Activated CD4-positive, alpha-beta memory T cell treated with anti-CD3 and anti-CD28 coated beads for 36 hours (primary cell): ENCODE measurements at regions not wholly inside any gene's neighbourhood (a gene's known extent, or its start where the extent isn't known, plus 50 kb on each side); places are given as distances from the start of the nearest gene placed in this dataset.
"Not testable (repeated sequence)": the region's sequence is repeated elsewhere in the genome, so short reads cannot be mapped to it uniquely, and the experiment has no call there.

Experiments
- CTCF ChIA-PET: fragments of 350-600 bp; sonication (Branson Sonifier 250); formaldehyde crosslinking; loops from one replicate; lab custom pipeline; 2021; ENCODE audit warnings: antibody characterized with exemption, inconsistent platforms; lab: Charles Lee
- POLR2A ChIA-PET: fragments of 350-600 bp; sonication (Branson Sonifier 250); formaldehyde crosslinking; loops from one replicate; lab custom pipeline; 2021; ENCODE audit warnings: antibody characterized with exemption; lab: Charles Lee
- DNase-seq: peaks from one replicate; pipeline ENCODE4 v3.0.0-alpha.2; 2020
- H3K27ac Mint-ChIP-seq: one replicate; pipeline ENCODE4 v1.8.0; 2021; ENCODE audit warnings: mixed read lengths
- H3K27me3 Mint-ChIP-seq: one replicate; pipeline ENCODE4 v1.8.0; 2021; ENCODE audit warnings: mixed read lengths
- H3K36me3 Mint-ChIP-seq: one replicate; pipeline ENCODE4 v1.8.0; 2021; ENCODE audit warnings: mixed read lengths
- H3K4me1 Mint-ChIP-seq: one replicate; pipeline ENCODE4 v1.8.0; 2021; ENCODE audit warnings: low read depth, mixed read lengths
- H3K4me3 Mint-ChIP-seq: one replicate; pipeline ENCODE4 v1.8.0; 2021; ENCODE audit warnings: mild to moderate bottlenecking, mixed read lengths
- H3K9me3 Mint-ChIP-seq: one replicate; pipeline ENCODE4 v1.8.0; 2021; ENCODE audit warnings: mixed read lengths
- intact Hi-C: fragments of 100-400 bp; cut with micrococcal nuclease; formaldehyde crosslinking; loops from one replicate; pipeline ENCODE4 v1.15.1; 2023

GRCh38 chr4:54417476-54417875, 188.4 kb downstream of the PDGFRA start:
- Mint-ChIP-seq H3K27ac (no peak overlapping the region), H3K4me3 (no peak overlapping the region), H3K27me3 (peaks cover 1% of the 10 kb centered on the region), H3K9me3 (no peaks in the 10 kb centered on the region), H3K4me1 (no peaks in the 10 kb centered on the region), H3K36me3 (no peaks in the 10 kb centered on the region)
- POLR2A ChIA-PET: no interaction called here
- CTCF ChIA-PET: no interaction called here
- intact Hi-C loops: no loop called here
- DNase-seq: no peak

GRCh38 chr4:54418468-54418867, 189.4 kb downstream of the PDGFRA start:
- Mint-ChIP-seq H3K9me3 (no peaks in the 10 kb centered on the region), H3K36me3 (no peaks in the 10 kb centered on the region), H3K4me3 (no peak overlapping the region), H3K4me1 (no peaks in the 10 kb centered on the region), H3K27ac (no peak overlapping the region), H3K27me3 (peaks cover 4% of the 10 kb centered on the region)
- intact Hi-C loops: no loop called here
- ChIA-PET CTCF (no interaction called here), POLR2A (no interaction called here)
- DNase-seq: no peak

DNA sequence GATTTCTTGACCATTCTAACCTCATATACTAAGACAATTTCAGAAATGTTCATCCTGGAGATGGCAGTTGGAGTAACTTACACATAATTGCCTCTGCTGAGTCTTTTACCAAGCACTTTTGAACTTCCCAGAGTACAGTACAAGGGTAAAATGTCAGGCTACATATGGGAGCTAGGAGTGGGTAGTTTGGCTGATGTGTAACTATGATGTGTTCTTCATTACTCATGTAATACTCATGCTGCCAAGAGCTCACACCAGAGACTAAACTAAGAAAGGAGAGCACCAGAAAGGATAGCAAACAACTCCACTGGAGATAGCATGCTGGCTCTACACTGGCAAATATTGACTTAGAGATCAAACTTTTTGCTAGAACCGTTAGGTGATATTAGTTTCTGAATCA, 194.0 kb downstream of the PDGFRA start:
- Mint-ChIP-seq H3K27ac (no peak overlapping the region), H3K36me3 (no peaks in the 10 kb centered on the region), H3K4me3 (no peak overlapping the region), H3K9me3 (no peaks in the 10 kb centered on the region), H3K27me3 (peaks cover 6% of the 10 kb centered on the region), H3K4me1 (no peaks in the 10 kb centered on the region)
- ChIA-PET CTCF (no interaction called here), POLR2A (no interaction called here)
- intact Hi-C loops: no loop called here
- no peak for DNase-seq

- DNase-seq: no peak
- Mint-ChIP-seq H3K4me3 (no peak overlapping the region), H3K36me3 (no peaks in the 10 kb centered on the region), H3K4me1 (no peaks in the 10 kb centered on the region), H3K27me3 (peaks cover 10% of the 10 kb centered on the region), H3K9me3 (no peaks in the 10 kb centered on the region), H3K27ac (no peak overlapping the region)
- ChIA-PET CTCF (no interaction called here), POLR2A (no interaction called here)
- intact Hi-C loops: no loop called here
Observed at GRCh38 chr4:54427826-54428225, 198.7 kb downstream of the PDGFRA start.

GRCh38 chr4:54428940-54429339, 199.8 kb downstream of the PDGFRA start:
- Mint-ChIP-seq H3K27ac (no peak overlapping the region), H3K27me3 (peaks cover 11% of the 10 kb centered on the region), H3K36me3 (no peaks in the 10 kb centered on the region), H3K4me1 (no peaks in the 10 kb centered on the region), H3K9me3 (no peaks in the 10 kb centered on the region), H3K4me3 (no peak overlapping the region)
- CTCF ChIA-PET: no interaction called here
- DNase-seq: no peak
- POLR2A ChIA-PET: no interaction called here
- intact Hi-C loops: no loop called here

GRCh38 chr4:54433686-54434085, 204.6 kb downstream of the PDGFRA start:
- Mint-ChIP-seq H3K36me3 (no peaks in the 10 kb centered on the region), H3K27me3 (peaks cover 8% of the 10 kb centered on the region), H3K4me1 (no peaks in the 10 kb centered on the region), H3K9me3 (no peaks in the 10 kb centered on the region), H3K4me3 (no peak overlapping the region), H3K27ac (no peak overlapping the region)
- no peak for DNase-seq
- ChIA-PET CTCF (no interaction called here), POLR2A (no interaction called here)
- intact Hi-C loops: no loop called here

- ChIA-PET CTCF (interaction anchor here (1.1 to 1.7 kb wide), 4 partner anchors 55 to 121 kb away, joined by 3 to 8 read pairs (median 4); no protein-coding TSS in a partner anchor), POLR2A (no interaction called here)
- Mint-ChIP-seq H3K27me3 (peaks cover 7% of the 10 kb centered on the region), H3K4me1 (no peaks in the 10 kb centered on the region), H3K9me3 (no peaks in the 10 kb centered on the region), H3K36me3 (no peaks in the 10 kb centered on the region), H3K27ac (no peak overlapping the region), H3K4me3 (no peak overlapping the region)
- intact Hi-C loops: loop anchor here (2.0 kb wide), 1 partner anchor 117 kb away; no protein-coding TSS in a partner anchor
- no peak for DNase-seq
Observed at GRCh38 chr4:54439831-54440243, 210.7 kb downstream of the PDGFRA start.

DNA sequence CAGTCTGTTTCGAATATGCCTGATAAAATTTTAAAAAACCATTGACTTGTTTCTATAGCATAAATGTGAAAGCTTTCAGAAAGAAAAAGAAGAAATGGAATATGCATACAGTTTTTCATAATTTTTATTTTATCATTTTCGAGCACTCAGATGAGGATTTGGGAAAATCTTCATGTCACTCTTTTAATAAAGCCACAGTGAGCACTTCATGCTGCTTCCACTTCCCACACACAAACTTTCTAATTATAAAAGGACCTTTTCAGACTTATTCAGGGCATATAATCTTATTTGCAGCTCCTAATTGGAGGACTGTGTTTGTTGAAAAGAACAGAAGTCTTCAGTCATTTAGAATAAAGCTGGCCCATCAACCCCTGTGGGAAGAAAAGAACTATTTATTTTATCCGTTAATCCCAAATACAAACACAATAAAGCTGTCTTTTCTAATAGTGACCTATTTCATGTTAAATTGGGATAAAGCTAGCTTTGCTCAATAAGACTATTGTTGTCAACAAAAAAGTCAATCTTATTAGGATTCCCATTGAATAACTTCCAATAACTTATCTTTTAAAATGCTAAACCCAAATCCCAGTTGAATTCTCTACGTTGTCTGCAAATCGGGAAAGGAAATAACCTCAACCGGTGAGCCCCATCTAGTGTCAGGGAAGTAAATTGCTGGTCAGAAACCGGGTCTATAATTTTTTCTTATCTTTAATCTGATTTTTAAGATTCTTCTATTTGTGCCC, 211.5 kb downstream of the PDGFRA start:
- H3K36me3 Mint-ChIP-seq: no peaks in the 10 kb centered on the region
- intact Hi-C loops: loop anchor here (2.0 kb wide), 1 partner anchor 118 kb away; no protein-coding TSS in a partner anchor
- ChIA-PET POLR2A (no interaction called here), CTCF (interaction anchor here (1.0 to 1.7 kb wide), 4 partner anchors 51 to 122 kb away, joined by 3 to 8 read pairs (median 4); no protein-coding TSS in a partner anchor)
- H3K27ac Mint-ChIP-seq: no peak overlapping the region
- H3K4me3 Mint-ChIP-seq: no peak overlapping the region
- peaks cover 11% of the 10 kb centered on the region for H3K27me3 Mint-ChIP-seq
- DNase-seq: no peak
- no peaks in the 10 kb centered on the region for H3K9me3 Mint-ChIP-seq
- no peaks in the 10 kb centered on the region for H3K4me1 Mint-ChIP-seq

DNA sequence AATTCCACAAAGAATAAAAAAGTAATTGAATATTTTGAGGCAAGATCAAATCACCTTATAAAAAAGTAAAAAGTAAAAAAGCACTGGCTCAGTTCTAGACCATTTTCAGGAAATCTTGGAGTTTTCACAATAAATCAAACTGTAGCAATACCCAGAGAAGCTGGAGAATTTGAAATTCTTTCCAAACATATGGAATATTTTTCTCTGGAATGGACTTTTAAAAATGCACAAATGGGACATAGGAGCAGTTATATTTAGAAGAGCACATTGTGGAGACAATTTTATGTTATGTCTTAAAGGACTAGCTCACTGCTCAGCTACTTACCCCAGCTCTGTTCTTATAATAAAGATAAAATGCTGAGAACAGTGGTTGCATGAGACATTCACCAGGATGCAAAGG, 211.9 kb upstream of the KIT start:
- Mint-ChIP-seq H3K27me3 (peaks cover 6% of the 10 kb centered on the region), H3K36me3 (no peaks in the 10 kb centered on the region), H3K27ac (no peak overlapping the region), H3K4me1 (no peaks in the 10 kb centered on the region), H3K9me3 (peaks cover 18% of the 10 kb centered on the region), H3K4me3 (no peak overlapping the region)
- ChIA-PET POLR2A (no interaction called here), CTCF (interaction anchor here (0.7 kb wide), 1 partner anchor 138 kb away, joined by 3 read pairs; no protein-coding TSS in a partner anchor)
- no peak for DNase-seq
- intact Hi-C loops: no loop called here

DNA sequence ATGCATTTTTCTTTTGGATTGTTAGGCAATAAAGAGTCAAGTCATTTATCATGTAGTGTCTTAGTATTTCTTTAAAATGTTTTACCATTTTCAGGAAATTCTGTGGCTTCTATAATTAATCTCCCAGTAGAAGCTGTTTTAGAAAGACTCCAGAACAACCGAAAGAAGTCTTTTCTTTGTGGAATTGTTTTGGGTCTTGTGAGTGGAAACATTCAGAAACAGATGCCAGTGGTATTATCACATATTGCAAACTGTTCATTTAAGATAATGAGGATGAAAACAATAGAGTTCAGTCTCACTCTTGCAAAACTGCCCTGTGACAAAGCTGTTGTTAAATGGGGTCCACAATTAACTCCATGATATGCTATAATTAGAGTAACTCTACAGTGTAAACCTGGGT, 211.2 kb upstream of the KIT start:
- CTCF ChIA-PET: no interaction called here
- DNase-seq: no peak

GRCh38 chr4:54447304-54447703, 210.5 kb upstream of the KIT start:
- CTCF ChIA-PET: no interaction called here
- Mint-ChIP-seq H3K4me3 (no peak overlapping the region), H3K36me3 (no peaks in the 10 kb centered on the region), H3K4me1 (no peaks in the 10 kb centered on the region), H3K9me3 (peaks cover 18% of the 10 kb centered on the region), H3K27me3 (peaks cover 7% of the 10 kb centered on the region), H3K27ac (no peak overlapping the region)
- intact Hi-C loops: no loop called here
- no peak for DNase-seq
- POLR2A ChIA-PET: no interaction called here

More for the DNA sequence above, 211.2 kb upstream of the KIT start:
- intact Hi-C loops: no loop called here
- no peaks in the 10 kb centered on the region for H3K4me1 Mint-ChIP-seq
- peaks cover 18% of the 10 kb centered on the region for H3K9me3 Mint-ChIP-seq
- H3K4me3 Mint-ChIP-seq: no peak overlapping the region
- POLR2A ChIA-PET: no interaction called here
- no peak overlapping the region for H3K27ac Mint-ChIP-seq
- H3K27me3 Mint-ChIP-seq: peaks cover 6% of the 10 kb centered on the region
- H3K36me3 Mint-ChIP-seq: no peaks in the 10 kb centered on the region

DNA sequence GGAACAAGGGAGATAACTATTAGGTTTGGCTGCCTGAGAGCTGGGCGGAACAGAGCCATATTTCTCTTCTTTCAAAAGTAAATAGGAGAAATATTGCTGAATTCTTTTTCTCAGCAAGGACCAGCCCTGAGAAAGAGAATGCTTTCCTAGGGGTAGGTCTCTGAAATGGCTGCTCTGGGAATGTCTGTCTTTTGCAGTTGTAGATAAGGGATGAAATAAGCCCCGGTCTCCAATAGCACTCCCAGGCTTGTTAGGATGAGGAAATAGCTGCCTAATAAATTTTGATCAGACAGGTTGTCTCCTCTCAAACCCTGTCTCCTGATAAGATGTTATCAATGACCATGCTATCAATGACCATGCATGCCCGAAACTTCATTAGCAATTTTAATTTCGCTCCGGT, 207.8 kb upstream of the KIT start:
- POLR2A ChIA-PET: no interaction called here
- no peak for DNase-seq
- Mint-ChIP-seq H3K27ac (no peak overlapping the region), H3K4me1 (no peaks in the 10 kb centered on the region), H3K27me3 (peaks cover 8% of the 10 kb centered on the region), H3K4me3 (no peak overlapping the region), H3K36me3 (no peaks in the 10 kb centered on the region), H3K9me3 (peaks cover 18% of the 10 kb centered on the region)
- intact Hi-C loops: no loop called here
- CTCF ChIA-PET: no interaction called here

- CTCF ChIA-PET, H3K27me3 Mint-ChIP-seq, DNase-seq, intact Hi-C loops, H3K27ac Mint-ChIP-seq, H3K36me3 Mint-ChIP-seq, POLR2A ChIA-PET, H3K4me3 Mint-ChIP-seq, H3K4me1 Mint-ChIP-seq: not testable (repeated sequence)
- peaks cover 24% of the 10 kb centered on the region for H3K9me3 Mint-ChIP-seq
Observed at GRCh38 chr4:54466960-54467359, 190.8 kb upstream of the KIT start.
